ENCODE measurements at regions not wholly inside any gene's neighbourhood (a gene's known extent, or its start where the extent isn't known, plus 50 kb on each side); places are given as distances from the start of the nearest gene placed in this dataset.
"Not testable (repeated sequence)": the region's sequence is repeated elsewhere in the genome, so short reads cannot be mapped to it uniquely, and the experiment has no call there.

DNA sequence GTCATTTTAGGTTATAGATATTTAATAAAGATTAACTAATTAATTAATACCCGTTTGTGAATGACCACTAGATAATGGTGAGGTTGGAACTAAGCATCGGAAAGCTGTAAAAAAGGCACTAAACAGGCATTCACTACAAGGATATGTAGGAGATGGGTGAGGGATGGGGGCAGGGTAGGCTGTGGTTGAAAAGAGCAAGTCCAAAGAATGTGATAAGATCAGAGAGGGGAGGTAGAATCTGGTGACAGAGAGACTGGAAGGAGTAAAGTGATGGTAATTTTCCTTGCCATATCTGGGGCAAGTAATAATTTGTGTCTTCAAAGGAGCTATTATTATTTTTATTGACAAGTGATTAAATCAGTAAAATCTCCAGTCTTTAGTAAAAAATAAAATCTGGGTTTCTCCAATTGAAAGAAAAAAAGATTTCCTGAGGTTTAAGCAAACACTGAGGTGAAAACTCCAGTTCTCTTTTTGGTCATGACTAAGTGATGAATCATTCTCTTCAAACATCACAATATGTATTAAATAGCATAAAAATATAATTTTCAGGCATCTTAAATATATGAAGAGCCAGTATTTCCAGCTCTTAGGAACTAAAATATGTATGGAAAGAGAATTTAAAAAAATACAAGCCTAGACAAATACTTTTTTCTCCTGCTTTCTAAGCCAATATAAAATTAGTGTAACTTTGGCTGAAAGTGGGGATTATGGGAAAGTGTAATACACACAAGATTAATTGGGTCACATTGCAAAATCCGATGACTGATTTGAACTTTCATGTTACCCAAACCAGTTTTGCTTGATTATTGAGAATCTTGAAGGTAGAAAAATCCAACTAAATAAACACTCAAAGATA lies 259.1 kb upstream of the RBMS1 start:
- no peak for DNase-seq
- H3K9me3 Mint-ChIP-seq: peaks cover 0 to 3% of the 10 kb centered on the region in 2 donors

GRCh38 chr2:160753331-160753654 lies 259.7 kb upstream of the RBMS1 start:
- Mint-ChIP-seq H3K36me3 (no peaks in the 10 kb centered on the region), H3K4me3 (no peak overlapping the region), H3K9me3 (peaks cover 0 to 3% of the 10 kb centered on the region in 2 donors), H3K27me3 (ENCODE audit: low read depth in 2 of 2) (peaks cover 0 to 3% of the 10 kb centered on the region in 2 donors), H3K4me1 (no peaks in the 10 kb centered on the region), H3K27ac (no peak overlapping the region)
- no peak for DNase-seq
- no peak for ATAC-seq
- Histone ChIP-seq H3K4me1 (ENCODE audit: control insufficient read depth, insufficient read depth, low read length) (no peaks in the 10 kb centered on the region), H3K27me3 (ENCODE audit: control insufficient read depth, insufficient read depth, low read length) (no peaks in the 10 kb centered on the region), H3K36me3 (ENCODE audit: control insufficient read depth, insufficient read depth, low read length) (no peaks in the 10 kb centered on the region), H3K4me3 (ENCODE audit: low read length) (no peak overlapping the region), H3K27ac (ENCODE audit: low read length) (no peak overlapping the region), H3K9me3 (ENCODE audit: control insufficient read depth, insufficient read depth, low read length) (no peaks in the 10 kb centered on the region)
- TF ChIP-seq, protein P1, sequence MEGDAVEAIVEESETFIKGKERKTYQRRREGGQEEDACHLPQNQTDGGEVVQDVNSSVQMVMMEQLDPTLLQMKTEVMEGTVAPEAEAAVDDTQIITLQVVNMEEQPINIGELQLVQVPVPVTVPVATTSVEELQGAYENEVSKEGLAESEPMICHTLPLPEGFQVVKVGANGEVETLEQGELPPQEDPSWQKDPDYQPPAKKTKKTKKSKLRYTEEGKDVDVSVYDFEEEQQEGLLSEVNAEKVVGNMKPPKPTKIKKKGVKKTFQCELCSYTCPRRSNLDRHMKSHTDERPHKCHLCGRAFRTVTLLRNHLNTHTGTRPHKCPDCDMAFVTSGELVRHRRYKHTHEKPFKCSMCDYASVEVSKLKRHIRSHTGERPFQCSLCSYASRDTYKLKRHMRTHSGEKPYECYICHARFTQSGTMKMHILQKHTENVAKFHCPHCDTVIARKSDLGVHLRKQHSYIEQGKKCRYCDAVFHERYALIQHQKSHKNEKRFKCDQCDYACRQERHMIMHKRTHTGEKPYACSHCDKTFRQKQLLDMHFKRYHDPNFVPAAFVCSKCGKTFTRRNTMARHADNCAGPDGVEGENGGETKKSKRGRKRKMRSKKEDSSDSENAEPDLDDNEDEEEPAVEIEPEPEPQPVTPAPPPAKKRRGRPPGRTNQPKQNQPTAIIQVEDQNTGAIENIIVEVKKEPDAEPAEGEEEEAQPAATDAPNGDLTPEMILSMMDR (IDR thresholded peaks at IDR 0.05): no peak
- intact Hi-C loops (cut with micrococcal nuclease): no loop called here

More for the DNA sequence above, 259.1 kb upstream of the RBMS1 start:
- intact Hi-C loops (cut with micrococcal nuclease): no loop called here
- H3K4me3 Mint-ChIP-seq: no peak overlapping the region
- no peak overlapping the region for H3K27ac Mint-ChIP-seq
- Histone ChIP-seq H3K36me3 (ENCODE audit: control insufficient read depth, insufficient read depth, low read length) (no peaks in the 10 kb centered on the region), H3K27ac (ENCODE audit: low read length) (no peak overlapping the region), H3K4me3 (ENCODE audit: low read length) (no peak overlapping the region), H3K9me3 (ENCODE audit: control insufficient read depth, insufficient read depth, low read length) (no peaks in the 10 kb centered on the region), H3K27me3 (ENCODE audit: control insufficient read depth, insufficient read depth, low read length) (no peaks in the 10 kb centered on the region), H3K4me1 (ENCODE audit: control insufficient read depth, insufficient read depth, low read length) (no peaks in the 10 kb centered on the region)
- TF ChIP-seq, protein P1 (IDR thresholded peaks at IDR 0.05): no peak
- WGBS (ENCODE audit: insufficient coverage): 90% methylated on average over 2 of the region's 3 CpGs
- H3K4me1 Mint-ChIP-seq: no peaks in the 10 kb centered on the region
- peaks cover 0 to 3% of the 10 kb centered on the region in 2 donors for H3K27me3 Mint-ChIP-seq (ENCODE audit: low read depth in 2 of 2)
- no peak for ATAC-seq
- H3K36me3 Mint-ChIP-seq: no peaks in the 10 kb centered on the region

- H3K4me3 Mint-ChIP-seq: no peak overlapping the region
- intact Hi-C loops (cut with micrococcal nuclease): no loop called here
- no peak overlapping the region for H3K27ac Mint-ChIP-seq
- H3K4me3 ChIP-seq (ENCODE audit: low read length): no peak overlapping the region
- no peaks in the 10 kb centered on the region for H3K9me3 ChIP-seq (ENCODE audit: control insufficient read depth, insufficient read depth, low read length)
- H3K27me3 Mint-ChIP-seq (ENCODE audit: low read depth in 2 of 2): peaks cover 0 to 3% of the 10 kb centered on the region in 2 donors
- H3K4me1 ChIP-seq (ENCODE audit: control insufficient read depth, insufficient read depth, low read length): no peaks in the 10 kb centered on the region
- TF ChIP-seq, protein P1 (IDR thresholded peaks at IDR 0.05): no peak
- no peak for ATAC-seq
- H3K36me3 ChIP-seq (ENCODE audit: control insufficient read depth, insufficient read depth, low read length): no peaks in the 10 kb centered on the region
- no peaks in the 10 kb centered on the region for H3K36me3 Mint-ChIP-seq
- H3K27ac ChIP-seq (ENCODE audit: low read length): no peak overlapping the region
- no peak for DNase-seq
- no peaks in the 10 kb centered on the region for H3K4me1 Mint-ChIP-seq
- peaks cover 0 to 3% of the 10 kb centered on the region in 2 donors for H3K9me3 Mint-ChIP-seq
- H3K27me3 ChIP-seq (ENCODE audit: control insufficient read depth, insufficient read depth, low read length): no peaks in the 10 kb centered on the region
Measured at GRCh38 chr2:160753960-160754359, 260.4 kb upstream of the RBMS1 start.

DNA sequence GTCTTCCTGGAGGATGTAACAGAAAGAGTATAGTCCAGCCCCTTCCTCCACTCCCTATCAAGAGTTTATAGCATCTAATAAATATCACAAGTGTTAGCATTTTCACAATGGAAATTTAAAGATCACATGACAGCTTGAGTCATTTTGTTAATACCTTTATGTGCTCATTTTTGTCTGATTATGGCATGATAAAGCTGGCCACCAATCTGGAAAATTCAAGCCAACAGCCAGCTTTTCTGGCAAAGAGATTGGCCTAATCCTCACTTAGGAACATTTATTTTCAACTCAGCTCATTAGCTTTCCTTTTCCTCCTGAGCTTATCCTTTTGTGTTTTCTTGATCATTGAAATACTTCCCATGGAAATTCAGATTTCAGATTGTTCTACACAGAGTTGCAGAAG lies 262.9 kb upstream of the RBMS1 start:
- TF ChIP-seq, protein P1 (IDR thresholded peaks at IDR 0.05): no peak
- Mint-ChIP-seq H3K27ac (no peak overlapping the region), H3K4me1 (no peaks in the 10 kb centered on the region), H3K4me3 (no peak overlapping the region), H3K9me3 (peaks cover under 1 to 3% of the 10 kb centered on the region in 2 donors), H3K27me3 (ENCODE audit: low read depth in 2 of 2) (peaks cover 0 to 3% of the 10 kb centered on the region in 2 donors), H3K36me3 (no peaks in the 10 kb centered on the region)
- no peaks in the 10 kb centered on the region for H3K9me3 ChIP-seq (ENCODE audit: control insufficient read depth, insufficient read depth, low read length)
- H3K4me3 ChIP-seq (ENCODE audit: low read length): no peak overlapping the region
- H3K36me3 ChIP-seq (ENCODE audit: control insufficient read depth, insufficient read depth, low read length): no peaks in the 10 kb centered on the region
- no peak for ATAC-seq
- H3K27me3 ChIP-seq (ENCODE audit: control insufficient read depth, insufficient read depth, low read length): no peaks in the 10 kb centered on the region
- DNase-seq: no peak
- H3K27ac ChIP-seq (ENCODE audit: low read length): no peak overlapping the region
- intact Hi-C loops (cut with micrococcal nuclease): no loop called here
- H3K4me1 ChIP-seq (ENCODE audit: control insufficient read depth, insufficient read depth, low read length): no peaks in the 10 kb centered on the region

DNA sequence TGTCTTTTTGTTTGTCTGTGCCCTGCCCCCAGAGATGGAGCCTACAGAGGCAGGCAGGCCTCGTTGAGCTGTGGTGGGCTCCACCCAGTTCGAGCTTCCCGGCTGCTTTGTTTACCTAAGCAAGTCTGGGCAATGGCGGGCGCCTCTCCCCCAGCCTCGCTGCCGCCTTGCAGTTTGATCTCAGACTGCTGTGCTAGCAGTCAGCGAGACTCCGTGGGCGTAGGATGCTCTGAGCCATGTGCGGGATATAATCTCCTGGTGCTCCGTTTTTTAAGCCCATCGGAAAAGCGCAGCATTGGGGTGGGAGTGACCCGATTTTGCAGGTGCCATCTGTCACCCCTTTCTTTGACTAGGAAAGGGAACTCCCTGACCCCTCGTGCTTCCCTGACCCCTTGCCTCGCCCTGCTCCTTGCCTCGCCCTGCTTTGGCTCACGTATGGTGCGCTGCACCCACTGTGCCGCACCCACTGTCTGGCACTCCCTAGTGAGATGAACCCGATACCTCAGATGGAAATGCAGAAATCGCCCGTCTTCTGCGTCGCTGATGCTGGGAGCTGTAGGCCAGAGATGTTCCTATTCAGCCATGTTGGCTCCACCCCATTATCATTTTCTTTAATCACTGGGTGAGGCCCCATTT lies 269.0 kb upstream of the RBMS1 start:
- not testable (repeated sequence) for H3K36me3 ChIP-seq (ENCODE audit: control insufficient read depth, insufficient read depth, low read length); H3K9me3 Mint-ChIP-seq; ATAC-seq

More for the DNA sequence above, 269.0 kb upstream of the RBMS1 start:
- H3K36me3 Mint-ChIP-seq; H3K27ac Mint-ChIP-seq; H3K4me3 Mint-ChIP-seq; H3K9me3 ChIP-seq (ENCODE audit: control insufficient read depth, insufficient read depth, low read length); H3K4me3 ChIP-seq (ENCODE audit: low read length); H3K27ac ChIP-seq (ENCODE audit: low read length); H3K4me1 Mint-ChIP-seq; DNase-seq; H3K27me3 ChIP-seq (ENCODE audit: control insufficient read depth, insufficient read depth, low read length); intact Hi-C loops (cut with micrococcal nuclease); H3K4me1 ChIP-seq (ENCODE audit: control insufficient read depth, insufficient read depth, low read length): not testable (repeated sequence)
- peaks cover 2 to 13% of the 10 kb centered on the region in 2 donors for H3K27me3 Mint-ChIP-seq (ENCODE audit: low read depth in 2 of 2)
- WGBS (ENCODE audit: insufficient coverage): 95% methylated on average over 26 of the region's 26 CpGs

Measured in natural killer cell (primary cell).